Activated effector memory CD4-positive, alpha-beta T cell treated with Interleukin-2 at 50 U/mL for 16 hours (primary cell): ENCODE measurements at regions not wholly inside any gene's neighbourhood (a gene's known extent, or its start where the extent isn't known, plus 50 kb on each side); places are given as distances from the start of the nearest gene placed in this dataset.
"Not testable (repeated sequence)": the region's sequence is repeated elsewhere in the genome, so short reads cannot be mapped to it uniquely, and the experiment has no call there.

ENCODE experiments used
- DNase-seq: peaks from one replicate; pipeline ENCODE4 v3.0.0-alpha.2; 2020

GRCh38 chr14:56061051-56061450, 57.2 kb upstream of the PELI2 start:
- DNase-seq = no peak

GRCh38 chr14:56063131-56063530, 55.1 kb upstream of the PELI2 start:
- DNase-seq = no peak

GRCh38 chr14:56064513-56064912, 53.7 kb upstream of the PELI2 start:
- no peak for DNase-seq

GRCh38 chr14:56065199-56065598, 53.0 kb upstream of the PELI2 start:
- not testable (repeated sequence) for DNase-seq

GRCh38 chr14:56065621-56066290, 52.5 kb upstream of the PELI2 start:
- no peak for DNase-seq
